Activated T-helper 2 cell treated with anti-CD3 and anti-CD28 coated beads, Interferon-gamma antibody, Interleukin-2, Interleukin-4, amounts not matched to agents 10 μg/mL and 5 μg/mL and 100 μg/mL, durations not matched to agents 14 hours and 24 hours and 36 hours (primary cell): ENCODE measurements at regions not wholly inside any gene's neighbourhood (a gene's known extent, or its start where the extent isn't known, plus 50 kb on each side); places are given as distances from the start of the nearest gene placed in this dataset.
A peak's percentile ranks its signal among the peaks of the same experiment; 100 is the strongest.
"Not testable (repeated sequence)": the region's sequence is repeated elsewhere in the genome, so short reads cannot be mapped to it uniquely, and the experiment has no call there.

Source experiments
- DNase-seq: peaks from one replicate; pipeline ENCODE4 v3.0.0; 2021; ENCODE audit warnings: low spot score
- H3K27ac Mint-ChIP-seq: one replicate; pipeline ENCODE4 v1.8.0; 2021; ENCODE audit warnings: mixed read lengths
- H3K27me3 Mint-ChIP-seq: one replicate; pipeline ENCODE4 v1.8.0; 2021; ENCODE audit warnings: low read depth, mixed read lengths
- H3K36me3 Mint-ChIP-seq: one replicate; pipeline ENCODE4 v1.8.0; 2021; ENCODE audit warnings: low read depth, mixed read lengths
- H3K4me1 Mint-ChIP-seq: one replicate; pipeline ENCODE4 v1.8.0; 2021; ENCODE audit warnings: low read depth, mixed read lengths
- H3K4me3 Mint-ChIP-seq: one replicate; pipeline ENCODE4 v1.8.0; 2021; ENCODE audit warnings: low read depth, mild to moderate bottlenecking, moderate library complexity, mixed read lengths
- H3K9me3 Mint-ChIP-seq: one replicate; pipeline ENCODE4 v1.8.0; 2021; ENCODE audit warnings: mixed read lengths
- intact Hi-C: fragments of 100-400 bp; cut with micrococcal nuclease; formaldehyde crosslinking; loops from one replicate; pipeline ENCODE4 v1.15.1; 2023

GRCh38 chr3:182653065-182653464, 140.2 kb upstream of the ATP11B start:
- H3K36me3 Mint-ChIP-seq, H3K27me3 Mint-ChIP-seq, H3K4me1 Mint-ChIP-seq, H3K4me3 Mint-ChIP-seq, H3K9me3 Mint-ChIP-seq, H3K27ac Mint-ChIP-seq, intact Hi-C loops, DNase-seq: not testable (repeated sequence)

DNA sequence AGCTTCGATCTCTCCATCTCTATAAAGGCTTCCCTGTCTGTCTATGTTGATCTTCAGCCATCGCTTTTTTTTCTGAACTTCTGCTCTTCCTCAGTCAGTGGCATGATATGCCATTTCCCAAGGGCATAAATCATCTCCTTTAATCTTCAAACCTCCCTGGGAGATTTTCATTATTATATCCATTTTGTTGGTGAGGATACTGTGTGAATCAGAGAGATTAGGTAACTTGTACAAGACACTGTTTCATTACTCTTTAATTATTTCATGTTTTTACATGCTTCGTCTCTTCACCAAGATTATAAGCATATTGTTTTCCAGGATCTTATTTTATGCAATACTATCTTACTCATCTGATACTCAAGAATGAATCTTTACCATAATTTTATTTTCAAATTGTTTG, 124.8 kb upstream of the ATP11B start:
- intact Hi-C loops, result no loop called here
- no peaks in the 10 kb centered on the region for H3K4me1 Mint-ChIP-seq
- H3K36me3 Mint-ChIP-seq, result no peaks in the 10 kb centered on the region

DNA sequence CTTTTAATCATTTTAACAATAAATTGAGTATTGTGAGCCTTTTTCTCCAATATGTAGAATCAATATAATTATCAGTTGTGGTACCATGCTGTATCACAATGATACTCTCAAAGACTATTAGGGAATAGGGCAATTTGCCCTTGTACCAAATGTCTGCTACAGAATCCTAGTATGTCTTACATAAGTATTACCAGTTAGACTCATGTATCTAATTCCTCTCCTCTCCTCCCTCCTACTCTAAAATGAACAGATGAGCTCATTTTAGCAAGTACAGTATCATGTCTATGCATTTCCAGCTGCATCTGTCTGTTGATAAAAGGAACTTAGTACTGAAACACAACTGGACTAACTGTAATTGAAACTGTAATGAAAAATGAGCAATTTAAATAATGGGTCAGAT, 124.3 kb upstream of the ATP11B start:
- intact Hi-C loops, result no loop called here
- no peaks in the 10 kb centered on the region for H3K9me3 Mint-ChIP-seq

More for the DNA sequence above, 124.8 kb upstream of the ATP11B start:
- DNase-seq, result no peak
- peaks cover 25% of the 10 kb centered on the region for H3K27me3 Mint-ChIP-seq
- no peaks in the 10 kb centered on the region for H3K9me3 Mint-ChIP-seq
- no peak overlapping the region for H3K4me3 Mint-ChIP-seq
- H3K27ac Mint-ChIP-seq, result no peak overlapping the region

DNA sequence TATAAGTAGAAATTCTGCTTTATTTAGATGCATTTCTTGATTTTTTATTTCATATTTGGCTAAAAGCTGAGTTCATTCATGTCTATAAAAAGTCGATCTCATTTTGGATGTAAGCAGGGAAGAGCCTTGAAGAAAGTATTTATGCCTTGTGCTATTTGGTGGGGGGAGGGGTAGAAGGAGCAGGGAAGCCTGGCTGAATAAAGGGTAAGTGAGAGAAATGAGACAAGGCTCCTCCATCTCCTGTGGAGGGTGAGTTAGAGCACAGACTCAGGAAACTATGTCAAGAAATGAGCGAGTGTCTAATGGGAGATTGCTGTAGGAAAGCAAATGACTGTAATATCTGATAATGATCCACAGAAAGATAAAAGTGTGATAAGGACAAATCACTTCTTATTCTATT, 121.8 kb upstream of the ATP11B start:
- H3K36me3 Mint-ChIP-seq, result no peaks in the 10 kb centered on the region
- peaks cover 25% of the 10 kb centered on the region for H3K27me3 Mint-ChIP-seq
- no peaks in the 10 kb centered on the region for H3K9me3 Mint-ChIP-seq
- no peaks in the 10 kb centered on the region for H3K4me1 Mint-ChIP-seq
- intact Hi-C loops, result no loop called here
- no peak for DNase-seq
- no peak overlapping the region for H3K4me3 Mint-ChIP-seq
- no peak overlapping the region for H3K27ac Mint-ChIP-seq

More for the DNA sequence above, 124.3 kb upstream of the ATP11B start:
- Mint-ChIP-seq H3K36me3 (no peaks in the 10 kb centered on the region), H3K27me3 (peaks cover 26% of the 10 kb centered on the region), H3K27ac (no peak overlapping the region), H3K4me3 (no peak overlapping the region), H3K4me1 (no peaks in the 10 kb centered on the region)
- DNase-seq, result no peak

GRCh38 chr3:182671942-182672341, 121.4 kb upstream of the ATP11B start:
- intact Hi-C loops, result no loop called here
- H3K27ac Mint-ChIP-seq, result no peak overlapping the region
- no peak overlapping the region for H3K4me3 Mint-ChIP-seq
- DNase-seq, result no peak
- no peaks in the 10 kb centered on the region for H3K4me1 Mint-ChIP-seq
- no peaks in the 10 kb centered on the region for H3K9me3 Mint-ChIP-seq
- no peaks in the 10 kb centered on the region for H3K36me3 Mint-ChIP-seq
- peaks cover 25% of the 10 kb centered on the region for H3K27me3 Mint-ChIP-seq

GRCh38 chr3:182673336-182673735, 120.0 kb upstream of the ATP11B start:
- Mint-ChIP-seq H3K4me3 (no peak overlapping the region), H3K27ac (no peak overlapping the region), H3K4me1 (no peaks in the 10 kb centered on the region), H3K9me3 (no peaks in the 10 kb centered on the region), H3K27me3 (peaks cover 24% of the 10 kb centered on the region), H3K36me3 (no peaks in the 10 kb centered on the region)
- intact Hi-C loops, result no loop called here
- DNase-seq, result no peak

GRCh38 chr3:182682263-182683241, 110.8 kb upstream of the ATP11B start:
- H3K27ac Mint-ChIP-seq, result no peak overlapping the region
- H3K27me3 Mint-ChIP-seq, result peaks cover 41% of the 10 kb centered on the region
- peak; percentile 54 for DNase-seq
- intact Hi-C loops, result loop anchor here (1.0 to 5.0 kb wide), 6 partner anchors 38 to 1355 kb away; no protein-coding TSS in a partner anchor
- no peaks in the 10 kb centered on the region for H3K9me3 Mint-ChIP-seq
- peak overlapping the region; percentile 59 for H3K4me3 Mint-ChIP-seq
- no peaks in the 10 kb centered on the region for H3K36me3 Mint-ChIP-seq
- peaks cover 12% of the 10 kb centered on the region for H3K4me1 Mint-ChIP-seq

DNA sequence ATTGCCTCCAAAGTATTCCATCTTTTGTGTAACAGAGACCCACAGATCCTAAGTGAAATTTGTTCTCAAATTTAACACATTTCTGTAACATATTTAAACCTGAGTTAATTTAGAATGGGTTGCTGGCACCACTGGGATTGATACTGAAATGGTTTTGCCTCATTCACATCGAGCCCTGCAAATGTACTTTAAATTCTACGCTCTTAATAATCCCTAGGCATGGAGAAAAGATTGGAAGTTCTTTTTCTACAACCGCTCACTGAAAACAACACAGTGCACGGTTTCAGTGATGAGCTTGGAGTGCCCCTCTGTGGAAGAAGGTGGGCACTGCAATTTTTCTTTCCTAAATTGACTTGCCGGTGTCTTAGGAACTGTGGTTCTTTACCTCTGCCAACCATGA, 109.9 kb upstream of the ATP11B start:
- H3K27ac Mint-ChIP-seq, result no peak overlapping the region
- peak overlapping the region; percentile 59 for H3K4me3 Mint-ChIP-seq
- intact Hi-C loops, result loop anchor here (1.0 to 5.0 kb wide), 6 partner anchors 39 to 1356 kb away; no protein-coding TSS in a partner anchor
- H3K27me3 Mint-ChIP-seq, result peaks cover 44% of the 10 kb centered on the region
- H3K9me3 Mint-ChIP-seq, result no peaks in the 10 kb centered on the region
- H3K4me1 Mint-ChIP-seq, result peaks cover 12% of the 10 kb centered on the region
- peak; percentile 37 for DNase-seq
- no peaks in the 10 kb centered on the region for H3K36me3 Mint-ChIP-seq

GRCh38 chr3:182683858-182684257, 109.4 kb upstream of the ATP11B start:
- no peak overlapping the region for H3K4me3 Mint-ChIP-seq
- H3K36me3 Mint-ChIP-seq, result no peaks in the 10 kb centered on the region
- no peaks in the 10 kb centered on the region for H3K9me3 Mint-ChIP-seq
- no peak overlapping the region for H3K27ac Mint-ChIP-seq
- no peak for DNase-seq
- H3K27me3 Mint-ChIP-seq, result peaks cover 40% of the 10 kb centered on the region
- intact Hi-C loops, result loop anchor here (1.0 to 5.0 kb wide), 6 partner anchors 39 to 1357 kb away; no protein-coding TSS in a partner anchor
- peaks cover 12% of the 10 kb centered on the region for H3K4me1 Mint-ChIP-seq

DNA sequence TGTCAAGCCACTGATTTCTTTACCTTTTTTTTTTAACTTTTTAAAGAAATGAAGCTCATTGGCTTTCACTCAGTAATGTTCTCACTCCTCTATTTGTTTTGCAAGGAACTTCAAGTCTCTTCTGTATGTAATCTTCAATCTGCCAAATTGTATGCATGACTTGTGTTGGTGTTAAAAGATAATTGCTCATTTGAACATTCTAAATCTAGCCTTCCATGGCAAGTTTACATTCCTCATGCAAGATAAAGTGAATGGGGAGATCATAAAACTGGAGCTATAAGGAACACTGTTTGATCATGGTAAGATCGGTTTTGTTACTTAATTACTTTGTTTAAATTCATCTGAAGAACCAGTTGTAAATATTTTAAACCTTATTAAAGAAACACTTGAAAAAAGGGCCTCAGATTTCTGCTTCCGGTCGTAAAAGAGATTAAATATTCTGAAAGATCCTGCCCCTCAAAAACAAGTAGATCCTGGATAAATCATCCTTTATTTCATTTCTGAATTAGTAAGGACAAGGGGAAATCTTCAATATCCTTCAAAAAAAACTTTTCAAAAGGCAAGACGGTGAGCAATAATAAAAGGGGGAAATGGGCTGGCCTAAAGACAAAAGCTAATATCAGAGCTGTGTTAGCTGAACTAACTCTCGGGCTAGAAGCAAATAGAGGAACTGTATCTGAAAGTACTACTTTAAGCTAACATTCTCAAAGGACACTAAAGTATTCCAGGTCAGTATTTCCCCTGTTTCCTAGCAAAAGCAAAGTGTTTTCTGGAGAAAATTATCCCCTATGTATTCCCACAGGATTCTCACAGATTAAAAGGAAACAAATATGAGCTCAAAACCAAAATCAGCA, 107.0 kb upstream of the ATP11B start:
- Mint-ChIP-seq H3K27ac (no peak overlapping the region), H3K27me3 (peaks cover 55% of the 10 kb centered on the region), H3K4me1 (peaks cover 12% of the 10 kb centered on the region), H3K4me3 (no peak overlapping the region), H3K36me3 (no peaks in the 10 kb centered on the region), H3K9me3 (no peaks in the 10 kb centered on the region)
- intact Hi-C loops, result no loop called here
- no peak for DNase-seq

GRCh38 chr3:182690172-182690571, 103.1 kb upstream of the ATP11B start:
- DNase-seq, result no peak
- H3K4me1 Mint-ChIP-seq, result no peaks in the 10 kb centered on the region
- no peaks in the 10 kb centered on the region for H3K36me3 Mint-ChIP-seq
- no peak overlapping the region for H3K4me3 Mint-ChIP-seq
- intact Hi-C loops, result no loop called here
- H3K27ac Mint-ChIP-seq, result no peak overlapping the region
- H3K9me3 Mint-ChIP-seq, result no peaks in the 10 kb centered on the region
- H3K27me3 Mint-ChIP-seq, result peaks cover 47% of the 10 kb centered on the region

GRCh38 chr3:182692021-182692420, 101.3 kb upstream of the ATP11B start:
- Mint-ChIP-seq H3K4me3 (no peak overlapping the region), H3K36me3 (no peaks in the 10 kb centered on the region), H3K9me3 (no peaks in the 10 kb centered on the region), H3K4me1 (no peaks in the 10 kb centered on the region), H3K27ac (no peak overlapping the region), H3K27me3 (peaks cover 33% of the 10 kb centered on the region)
- DNase-seq, result no peak
- intact Hi-C loops, result no loop called here
